Epithelial cell of esophagus (primary cell): ENCODE measurements at regions not wholly inside any gene's neighbourhood (a gene's known extent, or its start where the extent isn't known, plus 50 kb on each side); places are given as distances from the start of the nearest gene placed in this dataset.

ENCODE experiments used
- DNase-seq: peaks from one replicate; pipeline ENCODE4 v3.0.0; 2010; ENCODE audit warnings: low read depth
- H3K4me3 ChIP-seq: 2 replicates; pipeline ENCODE4 v1.5.1; 2011; ENCODE audit warnings: mild to moderate bottlenecking, low read length, control low read depth
- CTCF ChIP-seq: IDR thresholded peaks from 2 replicates; pipeline ENCODE4 v1.5.1; 2011; ENCODE audit warnings: low read depth, mild to moderate bottlenecking, low read length, control low read depth, inconsistent platforms; ENCODE audit not compliant: insufficient read depth; ENCODE audit errors: missing control alignments

DNA sequence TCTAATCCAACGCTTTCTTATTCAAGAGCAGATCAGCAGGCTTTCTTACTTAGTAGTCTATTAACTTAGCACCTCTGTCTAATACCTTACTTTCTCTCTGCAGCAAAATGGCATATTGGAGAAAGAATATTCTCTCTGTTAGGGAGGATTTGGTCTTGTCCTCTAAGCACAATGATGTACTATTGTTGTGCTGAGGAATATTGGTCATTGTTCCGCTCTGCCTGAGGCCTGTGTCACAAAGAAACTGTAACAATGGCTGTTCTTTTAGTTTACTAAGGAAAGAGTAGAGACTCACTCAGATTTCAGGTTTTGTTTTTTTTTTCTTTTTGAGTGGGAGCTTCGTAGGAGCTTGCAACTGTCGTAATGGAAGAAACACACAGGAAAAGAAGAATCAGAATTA is 1358.8 kb downstream of the LRFN5 start:
- no peak for TF ChIP-seq CTCF
- H3K4me3 ChIP-seq, result no peak overlapping the region
- no peak for DNase-seq

GRCh38 chr14:42961509-42961908 is 1354.8 kb downstream of the LRFN5 start:
- no peak for DNase-seq
- TF ChIP-seq CTCF, result no peak
- H3K4me3 ChIP-seq, result no peak overlapping the region

DNA sequence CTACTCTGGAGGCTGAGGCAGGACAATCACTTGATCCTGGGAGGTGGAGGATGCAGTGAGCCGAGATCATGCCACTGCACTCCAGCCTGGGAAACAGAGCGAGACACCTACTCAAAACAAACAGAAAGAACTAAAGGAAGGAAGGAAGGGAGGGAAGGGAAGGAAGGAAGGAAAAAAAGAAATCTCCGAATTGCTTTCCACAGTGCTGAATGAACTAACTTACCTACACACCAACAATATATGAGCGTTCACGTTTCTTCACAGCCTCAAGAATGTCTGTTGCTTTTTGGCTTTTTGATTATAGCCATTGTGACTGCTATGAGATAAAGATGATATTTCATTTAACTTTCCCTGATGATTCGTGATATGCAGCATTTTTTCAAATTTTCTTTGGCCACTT is 1343.7 kb downstream of the LRFN5 start:
- TF ChIP-seq CTCF, result no peak
- H3K4me3 ChIP-seq, result no peak overlapping the region
- no peak for DNase-seq

GRCh38 chr14:42947991-42948390 is 1341.3 kb downstream of the LRFN5 start:
- DNase-seq, result no peak
- no peak for TF ChIP-seq CTCF
- H3K4me3 ChIP-seq, result no peak overlapping the region

DNA sequence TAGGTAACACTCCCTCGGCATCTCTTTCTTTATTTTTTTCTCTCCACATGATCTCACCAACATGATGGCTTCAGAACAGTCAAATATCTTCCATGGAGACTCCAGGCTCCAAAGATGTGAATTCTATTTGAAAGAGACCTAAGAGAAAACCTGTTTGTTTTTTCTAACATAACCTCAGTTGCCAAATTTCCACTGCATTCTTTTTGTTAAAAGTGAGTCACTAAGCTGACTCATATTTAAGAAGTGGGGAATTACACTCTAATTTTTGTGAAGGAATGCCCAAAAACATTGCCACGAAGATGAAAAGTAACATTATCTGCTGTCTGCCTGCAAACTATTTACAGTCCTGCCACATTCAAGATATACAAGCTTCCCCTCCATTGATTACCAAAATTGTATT is 1337.6 kb downstream of the LRFN5 start:
- no peak for DNase-seq
- no peak overlapping the region for H3K4me3 ChIP-seq
- no peak for TF ChIP-seq CTCF

DNA sequence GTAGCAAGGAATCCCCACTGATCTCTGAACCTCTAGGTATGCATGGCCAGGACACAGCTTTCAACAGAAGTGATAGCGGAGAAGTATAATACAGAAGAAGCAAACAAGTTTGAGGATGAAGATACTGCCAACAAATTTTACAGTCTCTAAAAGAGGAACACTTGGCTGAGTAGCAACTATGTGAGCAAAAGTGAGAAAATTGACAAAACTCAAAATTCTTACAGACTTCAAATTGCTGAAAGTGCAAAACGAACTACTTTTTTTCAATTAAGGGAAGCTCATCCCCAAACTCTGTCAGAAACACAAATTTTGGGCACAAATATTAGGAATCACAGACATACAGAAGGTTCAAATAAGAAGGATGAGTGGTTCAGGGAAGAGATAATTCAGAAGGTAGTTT is 1324.6 kb downstream of the LRFN5 start:
- no peak overlapping the region for H3K4me3 ChIP-seq
- TF ChIP-seq CTCF, result no peak
- no peak for DNase-seq

GRCh38 chr14:42929806-42930480 is 1323.3 kb downstream of the LRFN5 start:
- H3K4me3 ChIP-seq, result no peak overlapping the region
- DNase-seq, result no peak
- TF ChIP-seq CTCF, result no peak
